ENCODE measurements at regions not wholly inside any gene's neighbourhood (a gene's known extent, or its start where the extent isn't known, plus 50 kb on each side); places are given as distances from the start of the nearest gene placed in this dataset.
A peak's percentile ranks its signal among the peaks of the same experiment; 100 is the strongest.
"Not testable (repeated sequence)": the region's sequence is repeated elsewhere in the genome, so short reads cannot be mapped to it uniquely, and the experiment has no call there.

DNA sequence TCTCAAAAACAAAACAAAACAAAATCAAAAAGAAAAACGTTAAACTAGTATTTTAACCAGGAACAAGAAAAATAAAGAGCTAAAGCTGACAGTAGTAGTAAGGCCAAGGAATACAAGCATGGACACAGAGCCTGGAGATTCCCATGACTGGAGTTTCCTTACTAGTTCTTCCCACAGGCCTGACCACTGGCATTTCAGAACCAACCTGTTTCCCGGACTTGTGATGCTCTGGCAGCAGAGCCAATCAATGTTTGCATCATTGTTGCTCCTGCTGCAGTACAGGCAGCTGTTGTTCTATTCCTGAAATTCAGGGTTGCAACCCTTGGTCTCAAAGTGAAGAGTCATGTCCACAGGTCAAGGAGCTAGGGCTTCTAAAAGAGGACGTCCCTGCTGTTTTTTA lies 111.3 kb upstream of the WARS2 start:
- no peak for DNase-seq (ENCODE audit: low read depth in 1 of 2, low spot score in 1 of 2)

DNA sequence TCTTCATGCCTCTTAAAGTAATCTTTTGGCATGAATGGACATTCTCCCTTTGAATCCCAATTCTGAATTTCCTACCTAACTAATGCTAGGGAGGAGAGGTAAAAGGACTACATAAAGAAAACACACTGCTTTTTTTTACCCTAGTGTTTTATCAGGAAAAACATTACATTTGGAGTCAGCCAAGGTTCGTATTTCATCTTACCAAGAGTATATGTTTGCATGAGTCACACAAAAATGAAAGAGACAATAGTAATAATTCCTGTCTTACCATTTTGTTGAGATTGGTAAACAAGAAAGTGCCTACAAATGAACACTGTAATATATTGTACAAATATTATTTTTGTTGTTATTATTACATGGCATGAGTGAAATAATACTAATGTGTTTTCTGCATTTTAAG lies 112.9 kb upstream of the WARS2 start:
- DNase-seq (ENCODE audit: low read depth in 1 of 2, low spot score in 1 of 2), result no peak

GRCh38 chr1:119254067-119254720 lies 113.7 kb upstream of the WARS2 start:
- DNase-seq (ENCODE audit: low read depth in 1 of 2, low spot score in 1 of 2), result no peak

DNA sequence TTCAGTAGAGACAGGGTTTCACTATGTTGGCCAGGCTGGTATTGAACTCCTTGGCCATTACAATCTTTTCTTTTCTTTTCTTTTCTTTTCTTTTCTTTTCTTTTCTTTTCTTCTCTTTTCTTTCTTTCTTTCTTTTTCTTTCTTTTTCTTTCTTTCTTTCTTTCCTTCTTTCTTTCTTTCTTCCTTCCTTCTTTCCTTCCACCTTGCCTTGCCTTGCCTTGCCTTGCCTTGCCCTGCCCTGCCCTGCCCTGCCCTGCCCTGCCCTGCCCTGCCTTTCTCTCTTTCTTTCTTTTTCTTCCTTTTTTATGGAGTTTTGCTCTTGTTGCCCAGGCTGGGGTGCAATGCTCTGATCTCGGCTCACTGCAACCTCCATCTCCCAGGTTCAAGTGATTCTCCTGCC lies 112.5 kb upstream of the HAO2 start:
- DNase-seq (ENCODE audit: low read depth in 1 of 2, low spot score in 1 of 2), result not testable (repeated sequence)

GRCh38 chr1:119260506-119260905 lies 108.1 kb upstream of the HAO2 start:
- DNase-seq (ENCODE audit: low read depth in 1 of 2, low spot score in 1 of 2), result no peak

GRCh38 chr1:119266386-119266785 lies 102.2 kb upstream of the HAO2 start:
- DNase-seq (ENCODE audit: low read depth in 1 of 2, low spot score in 1 of 2), result no peak

GRCh38 chr1:119266858-119267257 lies 101.7 kb upstream of the HAO2 start:
- no peak for DNase-seq (ENCODE audit: low read depth in 1 of 2, low spot score in 1 of 2)

DNA sequence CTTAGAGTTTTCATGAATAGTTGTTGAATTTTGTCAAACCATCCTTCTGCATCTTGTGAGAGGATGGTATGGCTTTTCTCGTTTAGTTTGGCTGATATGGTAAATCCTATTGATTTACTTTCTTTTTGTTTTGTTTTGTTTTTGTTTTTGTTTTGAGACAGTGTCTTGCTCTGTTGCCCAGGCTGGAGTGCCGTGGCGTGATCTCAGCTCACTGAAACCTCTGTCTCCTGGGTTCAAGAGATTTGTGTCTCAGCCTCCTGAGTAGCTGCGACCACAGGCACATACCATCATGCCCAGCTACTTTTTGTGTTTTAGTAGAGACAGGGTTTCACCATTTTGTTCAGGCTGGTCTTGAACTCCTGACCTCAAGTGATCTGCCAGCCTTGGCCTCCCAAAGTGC lies 101.3 kb upstream of the HAO2 start:
- DNase-seq (ENCODE audit: low read depth in 1 of 2, low spot score in 1 of 2), result not testable (repeated sequence)

- no peak for DNase-seq (ENCODE audit: low read depth in 1 of 2, low spot score in 1 of 2)
Observed at GRCh38 chr1:119268879-119269278, 99.7 kb upstream of the HAO2 start.

GRCh38 chr1:119275145-119276134 lies 93.1 kb upstream of the HAO2 start:
- peak in 1 of 2 donors; percentile 15 for DNase-seq (ENCODE audit: low read depth in 1 of 2, low spot score in 1 of 2)

DNA sequence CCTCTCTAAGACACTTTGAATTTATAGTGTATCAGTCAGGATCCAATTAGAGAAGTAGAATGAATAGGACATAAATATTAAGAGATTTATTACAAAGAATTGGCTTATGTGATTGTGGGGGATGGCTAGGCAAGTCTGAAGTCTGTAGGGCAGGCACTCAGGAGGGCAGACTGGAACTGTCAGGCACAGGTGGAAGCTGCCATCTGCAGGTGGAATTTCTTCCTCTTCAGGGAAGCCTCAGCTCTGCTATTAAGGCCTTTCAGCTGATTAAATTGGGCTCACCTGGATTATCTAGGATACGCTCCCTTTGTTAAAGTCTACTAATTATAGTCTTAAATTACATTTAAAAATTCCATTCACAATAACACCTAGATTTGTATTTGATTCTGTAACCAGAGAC lies 92.0 kb upstream of the HAO2 start:
- no peak for DNase-seq (ENCODE audit: low read depth in 1 of 2, low spot score in 1 of 2)

DNA sequence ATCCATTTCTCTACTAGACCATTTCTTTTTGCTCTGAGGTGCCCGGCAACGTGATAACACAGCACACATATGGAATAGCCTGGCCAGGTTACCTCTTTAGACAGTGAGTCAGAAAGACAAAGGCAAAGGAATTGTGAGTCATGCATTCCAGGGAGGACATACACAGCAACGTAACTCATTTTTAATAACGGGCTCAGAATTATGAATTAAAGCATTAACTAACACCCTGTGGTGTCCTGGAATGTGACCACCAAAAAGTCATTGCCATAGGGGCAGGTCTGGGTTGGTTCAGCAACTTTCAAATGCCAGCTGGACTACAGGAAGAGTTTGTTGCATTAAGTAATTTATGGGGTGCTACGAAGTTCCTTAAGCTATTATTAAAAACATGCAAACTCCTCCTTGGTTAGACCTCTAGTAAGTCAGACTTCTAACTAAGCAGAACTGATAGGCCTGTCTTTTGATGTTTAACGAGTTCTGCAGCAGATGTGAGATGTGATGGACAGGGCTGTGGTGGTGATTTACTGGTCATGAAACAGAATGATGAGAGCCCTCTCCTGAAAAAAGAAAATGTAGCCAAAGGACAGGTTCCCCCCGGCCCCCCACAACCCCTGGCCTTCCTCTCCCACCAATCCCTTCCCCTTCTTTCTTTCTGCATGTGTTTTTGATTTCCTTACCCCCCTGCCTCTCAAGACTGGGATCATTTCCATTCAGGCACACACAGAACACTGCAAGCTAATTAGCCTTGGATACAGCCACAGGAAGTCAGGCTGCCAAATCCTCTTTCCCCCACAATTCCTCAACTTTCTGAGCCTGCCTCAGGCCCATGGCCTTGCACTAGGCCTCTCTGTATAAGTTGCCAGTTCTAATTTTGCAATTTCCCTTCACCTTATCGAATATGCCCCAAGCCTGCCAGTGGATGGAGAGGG lies 88.9 kb upstream of the HAO2 start:
- no peak for DNase-seq (ENCODE audit: low read depth in 1 of 2, low spot score in 1 of 2)

DNA sequence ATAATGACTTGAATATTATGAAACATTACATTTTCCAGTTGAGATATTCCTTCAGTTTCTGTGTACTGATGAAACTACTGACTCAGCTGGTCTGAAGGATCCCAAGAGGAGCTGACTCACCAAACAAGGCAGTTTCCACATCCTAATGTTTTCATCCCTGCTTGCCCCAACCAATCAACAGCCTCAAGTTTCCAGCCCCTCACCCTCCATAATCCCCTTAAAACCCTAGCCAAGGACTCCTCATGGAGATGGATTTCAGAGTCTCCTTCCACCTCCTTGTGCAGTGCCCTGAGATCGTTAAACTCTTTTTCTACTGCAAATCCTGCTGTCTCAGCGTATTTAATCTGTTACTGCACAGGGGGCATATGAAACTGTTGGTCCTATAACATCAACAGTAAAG lies 83.1 kb upstream of the HAO2 start:
- no peak for DNase-seq (ENCODE audit: low read depth in 1 of 2, low spot score in 1 of 2)

DNA sequence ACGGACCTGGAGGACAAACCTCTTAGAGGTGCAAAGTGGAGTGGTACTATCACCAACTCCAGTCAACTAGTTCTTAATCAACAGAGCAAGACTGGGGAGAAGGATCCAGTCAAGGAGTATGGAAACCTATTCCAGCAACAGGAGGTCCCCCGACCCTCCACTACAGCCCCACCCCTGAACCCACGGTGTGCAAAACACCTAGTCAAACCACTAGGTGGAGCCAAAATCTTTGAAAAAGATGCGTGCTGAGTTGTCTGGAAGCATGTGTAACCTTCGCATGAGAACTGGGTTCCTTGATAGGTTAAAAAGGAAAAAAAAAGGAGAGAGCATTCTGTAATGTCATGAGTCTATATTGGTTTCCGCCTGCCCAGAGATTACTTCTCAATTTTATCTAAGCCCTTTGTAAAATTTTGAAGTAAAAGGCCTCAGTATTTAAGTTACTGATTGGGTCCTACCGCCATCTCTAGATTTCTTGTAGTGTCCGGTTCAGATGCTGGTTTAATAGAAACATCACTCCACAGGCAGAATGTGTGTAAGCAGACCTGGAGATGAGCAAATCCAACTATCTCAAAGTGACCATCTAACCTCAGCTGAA lies 81.9 kb upstream of the HAO2 start:
- peak in 1 of 2 donors; percentile 16 for DNase-seq (ENCODE audit: low read depth in 1 of 2, low spot score in 1 of 2)

GRCh38 chr1:119288751-119289150 lies 79.8 kb upstream of the HAO2 start:
- DNase-seq (ENCODE audit: low read depth in 1 of 2, low spot score in 1 of 2), result no peak

DNA sequence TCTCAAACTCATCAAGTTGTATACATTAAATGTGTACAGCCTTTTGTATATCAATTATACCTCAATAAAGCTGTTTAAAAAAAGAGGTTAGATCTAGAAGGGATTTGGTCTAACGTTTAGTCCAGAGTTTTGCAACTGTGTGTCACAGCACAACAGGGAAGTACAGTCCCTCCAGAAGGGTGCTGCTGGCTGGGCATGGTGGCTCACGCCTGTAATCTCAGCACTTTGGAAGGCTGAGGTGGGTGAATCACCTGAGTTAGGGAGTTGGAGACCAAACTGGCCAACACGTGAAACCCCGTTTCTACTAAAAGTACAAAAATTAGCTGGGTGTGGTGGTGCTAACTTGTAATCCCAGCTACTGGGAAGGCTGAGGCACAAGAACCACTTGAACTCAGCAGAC lies 78.3 kb upstream of the HAO2 start:
- DNase-seq (ENCODE audit: low read depth in 1 of 2, low spot score in 1 of 2), result no peak

GRCh38 chr1:119291611-119292206 lies 76.9 kb upstream of the HAO2 start:
- DNase-seq (ENCODE audit: low read depth in 1 of 2, low spot score in 1 of 2), result no peak

DNA sequence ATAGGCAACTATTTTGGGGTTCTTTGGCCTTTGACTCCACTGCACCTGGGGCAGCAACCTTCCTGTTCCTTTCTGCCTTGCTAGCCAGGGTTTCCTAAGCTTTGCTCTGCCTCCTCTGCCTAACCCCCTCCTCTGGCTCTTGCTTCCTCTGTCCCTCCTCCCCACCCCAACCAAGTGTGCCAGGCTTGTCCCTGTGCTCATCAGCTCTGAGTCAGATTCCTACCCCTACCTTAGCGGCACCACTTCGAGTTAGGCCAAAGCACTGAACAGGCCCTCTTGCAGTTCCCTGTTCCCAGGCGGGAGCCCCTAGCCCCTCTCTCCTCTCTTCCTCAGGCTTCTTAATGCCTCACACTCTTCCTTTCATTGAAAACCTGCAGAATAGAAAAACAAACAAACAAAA lies 74.8 kb upstream of the HAO2 start:
- no peak for DNase-seq (ENCODE audit: low read depth in 1 of 2, low spot score in 1 of 2)

DNA sequence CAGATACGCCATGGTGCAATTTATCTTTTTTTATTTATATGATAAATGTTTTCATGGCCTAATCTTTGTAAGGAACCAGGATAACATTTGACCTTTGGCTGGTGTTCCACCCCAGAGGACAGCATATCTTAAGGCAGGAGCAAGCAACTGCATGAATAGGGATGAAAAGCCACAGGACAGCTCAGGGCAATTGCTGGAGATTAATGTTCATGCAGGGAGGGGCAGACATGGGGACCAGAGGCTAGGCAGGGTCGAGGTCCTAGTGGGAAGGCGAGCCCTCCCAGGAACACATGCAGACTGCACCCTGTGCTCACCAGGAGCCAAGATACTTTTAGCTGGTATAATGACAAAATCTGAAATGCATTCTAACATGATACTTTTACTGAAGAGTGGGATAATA lies 74.4 kb upstream of the HAO2 start:
- no peak for DNase-seq (ENCODE audit: low read depth in 1 of 2, low spot score in 1 of 2)

DNA sequence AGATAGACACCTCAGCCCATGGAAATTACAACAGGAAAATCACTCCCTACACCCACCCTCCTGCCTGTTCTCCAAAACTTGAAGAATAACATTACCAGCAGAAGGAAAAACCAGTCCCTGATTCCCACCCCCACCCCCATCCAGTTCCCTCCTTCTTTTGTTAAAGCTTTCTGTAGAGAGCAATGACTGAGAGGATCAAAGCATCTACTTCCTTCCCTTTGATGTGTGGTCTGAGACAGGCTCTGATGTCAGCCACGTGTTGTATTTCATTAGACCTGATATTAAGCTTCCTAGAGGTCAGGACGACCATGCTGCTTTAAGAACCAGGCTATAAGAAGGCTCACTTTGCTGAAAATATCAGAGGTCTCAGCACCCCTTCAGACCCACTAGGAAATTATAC lies 73.9 kb upstream of the HAO2 start:
- no peak for DNase-seq (ENCODE audit: low read depth in 1 of 2, low spot score in 1 of 2)

Data from activated CD4-positive, alpha-beta T cell treated with anti-CD3 and anti-CD28 coated beads, Interleukin-2, amount 50 U/mL, for 24 hours (primary cell).